ENCODE measurements at regions not wholly inside any gene's neighbourhood (a gene's known extent, or its start where the extent isn't known, plus 50 kb on each side); places are given as distances from the start of the nearest gene placed in this dataset.

DNA sequence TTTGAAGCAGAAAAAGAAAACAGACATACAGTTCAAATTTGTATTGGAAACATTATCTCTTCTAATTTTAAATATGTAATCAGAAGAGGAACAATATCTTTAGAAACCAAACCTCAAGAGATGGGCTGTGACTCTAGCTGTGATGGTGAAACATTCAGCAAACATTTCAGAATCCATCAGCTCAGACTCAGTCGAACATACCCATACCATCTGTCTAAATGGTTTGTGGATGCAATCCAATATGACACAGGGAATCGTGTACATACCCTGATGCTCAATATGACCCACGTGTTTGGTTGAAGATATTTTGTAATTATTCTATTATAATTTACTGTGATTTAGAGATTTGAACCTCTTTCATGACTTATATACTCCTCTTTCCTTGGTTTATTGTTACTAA, 665.2 kb upstream of the CDH8 start:
- Mint-ChIP-seq H3K4me1 (no peaks in the 10 kb centered on the region), H3K4me3 (no peak overlapping the region), H3K9me3 (ENCODE audit: low read depth) (peaks cover 19% of the 10 kb centered on the region), H3K27me3 (no peaks in the 10 kb centered on the region), H3K36me3 (ENCODE audit: low read depth) (no peaks in the 10 kb centered on the region), H3K27ac (no peak overlapping the region)
- ChIA-PET POLR2A (no interaction called here), CTCF (no interaction called here)
- ATAC-seq: no peak
- intact Hi-C loops (cut with DNase I, micrococcal nuclease): no loop called here
- DNase-seq: no peak

DNA sequence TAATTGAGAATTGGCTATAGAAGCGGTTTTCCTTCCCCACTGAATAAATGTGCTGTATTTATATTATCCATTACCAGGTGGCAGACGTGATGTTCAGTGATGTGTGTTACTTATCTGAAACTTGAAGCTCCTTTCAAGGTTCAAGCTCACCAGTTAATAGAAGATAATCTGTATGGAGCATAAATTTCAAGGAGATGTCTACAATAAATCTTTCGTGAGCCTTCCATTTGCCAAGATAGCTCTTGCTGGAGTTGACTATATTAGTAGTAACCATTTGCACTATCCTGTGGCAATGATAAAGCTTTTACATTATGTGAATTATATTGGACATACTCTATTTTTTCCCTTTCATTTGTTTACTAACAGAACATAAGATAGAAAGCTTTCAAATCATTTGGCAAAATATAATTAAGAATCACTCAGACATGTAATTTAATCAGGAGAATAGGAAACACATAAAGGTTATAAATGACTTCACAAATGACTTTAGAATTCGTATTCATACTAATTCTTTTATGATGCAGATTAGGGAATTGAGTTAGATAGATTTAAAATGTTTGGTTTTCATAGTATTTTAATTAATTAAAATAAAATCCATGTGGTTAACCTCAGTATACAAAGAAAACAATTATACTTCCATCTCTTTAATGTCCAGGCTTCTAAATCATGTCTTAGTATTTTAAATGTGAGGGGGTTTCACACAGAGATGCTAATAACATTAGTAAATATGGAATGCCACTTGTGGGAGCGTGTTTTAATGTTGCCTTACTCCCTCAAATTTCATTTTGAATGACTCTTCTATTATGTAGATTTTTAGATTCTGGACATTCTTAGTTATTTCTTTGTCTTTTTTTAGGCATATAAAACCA, 664.4 kb upstream of the CDH8 start:
- ChIA-PET POLR2A (interaction anchor here (0.6 kb wide), 1 partner anchor 517 kb away, joined by 3 read pairs; no protein-coding TSS in a partner anchor), CTCF (no interaction called here)
- Mint-ChIP-seq H3K9me3 (ENCODE audit: low read depth) (peaks cover 23% of the 10 kb centered on the region), H3K36me3 (ENCODE audit: low read depth) (no peaks in the 10 kb centered on the region), H3K4me3 (no peak overlapping the region), H3K4me1 (no peaks in the 10 kb centered on the region), H3K27ac (no peak overlapping the region), H3K27me3 (no peaks in the 10 kb centered on the region)
- ATAC-seq (no peak), DNase-seq (no peak)
- intact Hi-C loops (cut with DNase I, micrococcal nuclease): loop anchor here in 1 of 2 experiments (1.0 kb wide), 1 partner anchor 14 kb away; no protein-coding TSS in a partner anchor

DNA sequence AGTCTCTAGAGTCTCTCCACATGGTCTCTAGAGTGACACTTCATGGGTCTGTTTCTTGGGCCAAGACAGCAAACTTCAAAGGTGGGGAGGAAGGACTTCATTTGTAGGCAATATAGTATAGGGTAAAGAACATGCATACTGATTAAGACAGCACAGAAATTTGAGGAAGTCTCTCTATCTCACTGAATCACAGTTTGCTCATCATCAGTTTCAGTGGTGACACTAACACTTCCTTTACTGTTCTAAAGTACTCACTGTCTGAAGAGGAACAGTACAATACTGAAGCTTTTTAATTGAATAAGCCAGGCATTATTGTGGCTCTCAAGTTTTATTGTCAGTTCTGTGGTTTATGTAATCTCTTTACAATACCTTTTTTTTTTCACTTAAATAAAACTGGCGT, 656.4 kb upstream of the CDH8 start:
- H3K27ac Mint-ChIP-seq: no peak overlapping the region
- POLR2A ChIA-PET: no interaction called here
- H3K27me3 Mint-ChIP-seq: no peaks in the 10 kb centered on the region
- peaks cover 40% of the 10 kb centered on the region for H3K9me3 Mint-ChIP-seq (ENCODE audit: low read depth)
- no peak overlapping the region for H3K4me3 Mint-ChIP-seq
- ATAC-seq: no peak
- intact Hi-C loops (cut with DNase I, micrococcal nuclease): no loop called here
- no peaks in the 10 kb centered on the region for H3K4me1 Mint-ChIP-seq
- no peaks in the 10 kb centered on the region for H3K36me3 Mint-ChIP-seq (ENCODE audit: low read depth)
- CTCF ChIA-PET: interaction anchor here (0.6 kb wide), 1 partner anchor 65 kb away, joined by 4 read pairs; no protein-coding TSS in a partner anchor
- DNase-seq: no peak

DNA sequence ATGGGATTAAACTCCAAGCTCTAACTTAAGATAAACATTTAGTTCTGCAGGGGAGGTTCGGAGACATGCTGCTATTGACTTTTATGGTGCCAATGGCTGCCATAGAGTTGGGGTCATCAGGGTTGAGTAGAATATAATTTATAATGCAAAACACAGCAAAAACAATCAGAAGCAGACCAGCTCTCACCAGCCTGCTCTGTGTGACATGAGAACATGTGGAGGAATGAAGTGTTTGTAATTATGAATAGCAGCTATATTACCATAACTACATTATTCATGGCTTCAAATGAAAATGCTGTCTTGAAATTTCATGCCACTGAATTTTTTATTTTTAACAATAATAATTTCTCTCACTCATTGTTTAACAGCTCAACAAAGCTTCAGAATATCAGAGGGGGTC, 645.6 kb upstream of the CDH8 start:
- no peak overlapping the region for H3K27ac Mint-ChIP-seq
- POLR2A ChIA-PET: no interaction called here
- DNase-seq: no peak
- no peak overlapping the region for H3K4me3 Mint-ChIP-seq
- H3K27me3 Mint-ChIP-seq: no peaks in the 10 kb centered on the region
- no peak for ATAC-seq
- intact Hi-C loops (cut with DNase I, micrococcal nuclease): no loop called here
- H3K9me3 Mint-ChIP-seq (ENCODE audit: low read depth): peaks cover 33% of the 10 kb centered on the region
- no peaks in the 10 kb centered on the region for H3K36me3 Mint-ChIP-seq (ENCODE audit: low read depth)
- H3K4me1 Mint-ChIP-seq: no peaks in the 10 kb centered on the region
- CTCF ChIA-PET: no interaction called here

DNA sequence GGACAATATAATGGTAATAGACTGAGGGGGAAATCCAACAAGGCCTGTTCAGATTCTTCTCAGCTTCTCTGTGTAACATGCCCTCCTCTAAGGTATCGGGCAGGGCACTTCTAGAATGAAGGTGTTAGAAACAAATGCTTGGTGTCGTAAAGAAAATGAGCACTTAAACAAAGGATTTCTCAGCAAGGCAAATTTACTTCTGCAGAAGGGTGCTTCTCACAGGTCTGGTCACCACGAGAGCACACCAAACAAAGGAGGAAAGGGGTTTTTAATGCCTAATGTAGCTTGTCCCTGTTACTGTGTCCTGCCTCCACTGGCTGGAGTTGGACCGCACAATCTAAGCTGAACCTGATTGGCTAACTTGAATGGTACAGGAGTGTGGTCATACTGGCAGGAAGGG, 642.6 kb upstream of the CDH8 start:
- Mint-ChIP-seq H3K4me1 (no peaks in the 10 kb centered on the region), H3K4me3 (no peak overlapping the region)

DNA sequence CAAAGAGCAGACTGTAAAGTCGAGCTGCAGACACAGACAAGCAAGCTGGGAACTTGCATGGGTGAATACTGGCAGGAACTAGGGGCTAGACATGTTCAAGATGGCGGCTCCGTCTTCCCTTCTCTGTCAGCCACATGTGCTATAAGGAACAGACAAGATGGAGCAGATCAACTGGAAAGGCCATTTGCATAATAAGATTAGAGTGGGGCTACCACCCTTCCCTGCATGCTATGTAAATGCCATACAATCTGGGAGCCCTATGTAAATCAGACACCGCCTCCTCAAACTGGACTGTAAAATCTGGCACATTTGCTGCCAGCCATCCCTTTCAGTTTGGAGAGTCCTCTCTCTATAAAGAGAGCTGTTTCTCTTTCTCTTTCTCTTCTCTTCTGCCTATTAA, 640.1 kb upstream of the CDH8 start:
- no peaks in the 10 kb centered on the region for H3K27me3 Mint-ChIP-seq
- no peak overlapping the region for H3K27ac Mint-ChIP-seq
- DNase-seq (no peak), ATAC-seq (no peak)
- intact Hi-C loops (cut with DNase I, micrococcal nuclease): no loop called here
- no peak overlapping the region for H3K4me3 Mint-ChIP-seq
- H3K4me1 Mint-ChIP-seq: no peaks in the 10 kb centered on the region
- no peaks in the 10 kb centered on the region for H3K36me3 Mint-ChIP-seq (ENCODE audit: low read depth)
- ChIA-PET POLR2A (no interaction called here), CTCF (no interaction called here)
- peaks cover 35% of the 10 kb centered on the region for H3K9me3 Mint-ChIP-seq (ENCODE audit: low read depth)

More for the DNA sequence above, 642.6 kb upstream of the CDH8 start:
- no peak for ATAC-seq
- ChIA-PET CTCF (no interaction called here), POLR2A (no interaction called here)
- H3K27me3 Mint-ChIP-seq: no peaks in the 10 kb centered on the region
- DNase-seq: no peak
- H3K9me3 Mint-ChIP-seq (ENCODE audit: low read depth): peaks cover 41% of the 10 kb centered on the region
- no peaks in the 10 kb centered on the region for H3K36me3 Mint-ChIP-seq (ENCODE audit: low read depth)
- no peak overlapping the region for H3K27ac Mint-ChIP-seq
- intact Hi-C loops (cut with DNase I, micrococcal nuclease): no loop called here

DNA sequence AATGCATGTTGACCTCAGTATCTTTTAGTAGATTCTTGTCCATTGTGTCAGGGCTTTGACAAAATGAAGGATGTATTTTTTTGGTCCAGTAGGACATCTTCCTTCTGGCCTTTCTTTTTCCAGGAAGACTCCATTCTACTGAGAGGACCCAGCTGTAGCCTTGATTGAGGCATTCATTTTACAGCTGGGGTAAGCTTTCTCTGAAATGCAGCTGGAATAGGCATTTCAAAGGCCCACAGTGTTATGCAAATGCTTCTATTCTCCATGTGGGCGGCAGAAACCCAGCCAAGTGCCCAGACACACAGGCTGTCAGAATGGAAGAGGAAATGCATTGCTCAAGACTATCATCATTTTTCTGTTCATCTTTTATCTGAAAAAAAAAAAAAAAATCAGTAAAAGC, 629.0 kb upstream of the CDH8 start:
- POLR2A ChIA-PET: no interaction called here
- ATAC-seq: no peak
- no peaks in the 10 kb centered on the region for H3K4me1 Mint-ChIP-seq
- H3K4me3 Mint-ChIP-seq: no peak overlapping the region
- no peaks in the 10 kb centered on the region for H3K36me3 Mint-ChIP-seq (ENCODE audit: low read depth)
- H3K27me3 Mint-ChIP-seq: no peaks in the 10 kb centered on the region
- DNase-seq: no peak
- CTCF ChIA-PET: no interaction called here
- intact Hi-C loops (cut with DNase I, micrococcal nuclease): no loop called here
- H3K9me3 Mint-ChIP-seq (ENCODE audit: low read depth): peaks cover 17% of the 10 kb centered on the region
- no peak overlapping the region for H3K27ac Mint-ChIP-seq

DNA sequence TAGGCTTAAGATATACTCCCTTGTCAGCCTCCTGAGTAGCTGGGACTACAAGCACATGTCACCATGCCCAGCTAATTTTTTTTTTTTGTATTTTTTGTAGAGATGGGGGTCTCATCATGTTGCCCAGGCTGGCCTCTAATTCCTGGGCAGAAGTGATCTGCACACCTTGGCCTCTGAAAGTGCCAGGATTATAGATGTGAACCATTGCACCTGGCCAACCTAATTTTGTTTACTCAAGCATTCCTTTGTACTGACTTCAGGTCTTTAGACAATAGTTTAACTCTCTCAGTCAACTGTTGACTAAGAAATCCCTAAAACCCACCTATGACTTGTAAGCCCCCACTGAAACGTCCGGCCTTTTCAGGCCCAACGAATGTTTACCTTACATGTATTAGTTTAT, 628.3 kb upstream of the CDH8 start:
- H3K36me3 Mint-ChIP-seq (ENCODE audit: low read depth): no peaks in the 10 kb centered on the region
- no peaks in the 10 kb centered on the region for H3K4me1 Mint-ChIP-seq
- no peak for DNase-seq
- ChIA-PET POLR2A (no interaction called here), CTCF (no interaction called here)
- no peak overlapping the region for H3K27ac Mint-ChIP-seq
- ATAC-seq: no peak
- no peaks in the 10 kb centered on the region for H3K27me3 Mint-ChIP-seq
- H3K4me3 Mint-ChIP-seq: no peak overlapping the region
- peaks cover 18% of the 10 kb centered on the region for H3K9me3 Mint-ChIP-seq (ENCODE audit: low read depth)
- intact Hi-C loops (cut with DNase I, micrococcal nuclease): no loop called here

DNA sequence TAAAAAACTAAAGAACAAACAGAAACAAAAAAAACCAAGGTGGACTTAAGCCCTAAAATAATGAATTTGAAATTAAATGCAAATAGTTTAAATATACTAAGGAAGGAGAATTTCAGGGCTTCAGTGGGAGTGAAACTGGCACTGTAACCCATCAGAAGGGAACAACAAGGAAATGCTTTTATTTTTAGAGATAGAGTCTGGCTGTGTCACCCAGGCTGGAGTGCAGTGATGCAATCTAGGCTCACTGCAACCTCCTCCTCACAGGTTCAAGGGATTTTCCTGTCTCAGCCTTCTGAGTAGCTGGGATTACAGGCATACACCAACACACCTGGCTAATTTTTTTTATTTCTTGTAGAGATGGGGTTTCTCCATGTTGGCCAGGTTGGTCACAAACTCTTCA, 625.2 kb upstream of the CDH8 start:
- Mint-ChIP-seq H3K4me3 (no peak overlapping the region), H3K27me3 (no peaks in the 10 kb centered on the region), H3K4me1 (no peaks in the 10 kb centered on the region), H3K36me3 (ENCODE audit: low read depth) (no peaks in the 10 kb centered on the region), H3K27ac (no peak overlapping the region), H3K9me3 (ENCODE audit: low read depth) (peaks cover 16% of the 10 kb centered on the region)
- DNase-seq (no peak), ATAC-seq (no peak)
- intact Hi-C loops (cut with DNase I, micrococcal nuclease): no loop called here
- ChIA-PET POLR2A (no interaction called here), CTCF (no interaction called here)

DNA sequence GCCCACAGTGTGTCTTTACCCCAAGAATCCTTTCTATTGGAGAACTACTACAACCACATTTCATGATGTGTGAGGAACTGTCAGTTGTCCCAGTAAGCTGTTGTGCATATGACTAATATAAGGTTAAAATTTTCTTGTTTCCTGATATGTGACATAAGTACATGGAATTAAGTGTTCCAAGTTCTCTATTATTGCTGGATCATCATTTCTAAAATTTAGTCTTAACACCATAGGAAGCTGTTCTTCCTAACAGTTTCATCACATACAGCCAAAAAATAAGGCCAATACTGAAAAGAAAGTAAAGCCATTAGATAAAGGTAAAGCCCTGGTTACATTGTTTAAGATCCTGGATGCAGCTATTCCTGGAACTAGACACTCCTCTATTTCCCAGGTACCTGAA, 620.9 kb upstream of the CDH8 start:
- H3K4me3 Mint-ChIP-seq: no peak overlapping the region
- no peaks in the 10 kb centered on the region for H3K36me3 Mint-ChIP-seq (ENCODE audit: low read depth)
- DNase-seq: no peak
- intact Hi-C loops (cut with DNase I, micrococcal nuclease): no loop called here
- ChIA-PET POLR2A (no interaction called here), CTCF (no interaction called here)
- peaks cover 23% of the 10 kb centered on the region for H3K9me3 Mint-ChIP-seq (ENCODE audit: low read depth)
- ATAC-seq: no peak
- H3K4me1 Mint-ChIP-seq: no peaks in the 10 kb centered on the region
- no peak overlapping the region for H3K27ac Mint-ChIP-seq
- H3K27me3 Mint-ChIP-seq: no peaks in the 10 kb centered on the region

DNA sequence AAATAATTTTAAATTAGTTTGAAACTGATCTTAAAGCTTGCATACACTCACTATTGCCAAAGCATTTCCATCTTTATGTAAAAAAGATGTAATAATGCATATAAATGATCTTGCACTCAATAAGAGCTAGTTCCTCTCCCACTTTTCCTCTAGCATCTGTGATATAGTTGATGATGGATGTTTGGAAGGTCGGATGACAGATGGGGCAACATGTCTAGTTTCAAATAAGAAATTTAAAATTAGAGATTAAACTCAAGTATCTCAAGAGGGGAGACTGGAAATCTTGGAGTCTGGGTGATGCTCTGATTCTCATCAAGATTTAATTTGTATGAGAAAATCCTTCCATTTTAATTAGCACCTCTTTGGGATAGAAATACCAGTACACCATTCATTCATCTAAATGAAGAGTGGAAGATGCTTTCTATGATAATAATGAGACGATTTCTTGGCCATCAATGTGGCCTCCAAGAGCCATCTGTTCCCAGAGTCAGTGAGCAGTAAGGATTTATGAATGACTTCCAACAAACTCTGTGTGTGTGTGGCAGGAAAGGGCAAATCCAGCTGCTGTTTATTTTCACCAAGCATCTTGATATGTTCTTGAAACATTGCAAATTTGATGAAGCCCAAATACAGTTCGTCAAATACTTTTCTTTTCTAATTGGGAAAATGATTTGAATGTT, 616.3 kb upstream of the CDH8 start:
- H3K36me3 Mint-ChIP-seq (ENCODE audit: low read depth): no peaks in the 10 kb centered on the region

DNA sequence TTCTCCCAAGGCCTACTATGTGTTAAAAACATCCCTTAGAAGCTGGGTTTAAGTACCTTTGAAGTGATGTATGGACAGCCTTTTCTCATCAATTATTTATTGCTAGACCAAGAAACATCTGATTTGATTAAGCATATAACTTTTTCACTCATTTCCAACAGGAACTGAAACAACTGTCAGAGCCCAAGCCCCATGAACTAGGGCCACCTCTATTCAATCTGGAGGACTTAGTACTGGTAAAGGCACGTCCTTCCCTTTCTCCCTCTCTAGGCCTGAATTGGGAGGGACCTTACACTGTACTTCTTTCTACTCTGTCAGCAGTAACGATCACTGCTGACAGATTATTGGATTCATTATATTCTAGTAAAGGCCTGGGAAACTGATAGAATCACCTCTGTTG, 612.0 kb upstream of the CDH8 start:
- Mint-ChIP-seq H3K27ac (no peak overlapping the region), H3K9me3 (ENCODE audit: low read depth) (peaks cover 28% of the 10 kb centered on the region), H3K27me3 (no peaks in the 10 kb centered on the region), H3K4me1 (no peaks in the 10 kb centered on the region), H3K4me3 (no peak overlapping the region), H3K36me3 (ENCODE audit: low read depth) (no peaks in the 10 kb centered on the region)
- no peak for ATAC-seq
- no peak for DNase-seq
- ChIA-PET CTCF (no interaction called here), POLR2A (no interaction called here)
- intact Hi-C loops (cut with DNase I, micrococcal nuclease): no loop called here

More for the DNA sequence above, 616.3 kb upstream of the CDH8 start:
- H3K4me1 Mint-ChIP-seq: no peaks in the 10 kb centered on the region
- H3K27ac Mint-ChIP-seq: no peak overlapping the region
- intact Hi-C loops (cut with DNase I, micrococcal nuclease): no loop called here
- no peak overlapping the region for H3K4me3 Mint-ChIP-seq
- ATAC-seq: no peak
- ChIA-PET CTCF (no interaction called here), POLR2A (interaction anchor here (0.6 kb wide), 1 partner anchor 312 kb away, joined by 3 read pairs; no protein-coding TSS in a partner anchor)
- DNase-seq: no peak
- H3K9me3 Mint-ChIP-seq (ENCODE audit: low read depth): peaks cover 22% of the 10 kb centered on the region
- H3K27me3 Mint-ChIP-seq: no peaks in the 10 kb centered on the region
